H1 (cell line): ENCODE measurements at regions not wholly inside any gene's neighbourhood (a gene's known extent, or its start where the extent isn't known, plus 50 kb on each side); places are given as distances from the start of the nearest gene placed in this dataset.

ENCODE experiments used
- CTCF ChIA-PET: fragments of 300-600 bp; sonication (Branson Sonifier 250); formaldehyde crosslinking; loops from one replicate; lab custom pipeline; 2021; ENCODE audit not compliant: partially characterized antibody; lab: Charles Lee
- POLR2A ChIA-PET: fragments of 300-600 bp; sonication (Branson Sonifier 250); formaldehyde crosslinking; loops from one replicate; lab custom pipeline; 2021; ENCODE audit warnings: inconsistent platforms; ENCODE audit not compliant: partially characterized antibody; lab: Charles Lee
- DNase-seq, 2 experiments: peaks; one replicate each; pipeline versions ENCODE4 v3.0.0 to v3.0.0-alpha.2; 2010 to 2022; ENCODE audit warnings: low spot score in 2 of 2, low read depth in 1 of 2, mixed read lengths in 1 of 2
- FAIRE-seq: peaks from 2 replicates; lab custom pipeline; 2011; peaks lifted over from hg19 to GRCh38; lab: Jason Lieb, UNC
- H2AFZ ChIP-seq: 2 replicates; pipeline ENCODE4 v1.8.1; 2012; ENCODE audit warnings: low read length, inconsistent platforms
- H2AK5ac ChIP-seq: 2 replicates; pipeline ENCODE4 v1.6.1; 2013; ENCODE audit warnings: low read depth, low read length
- H2BK120ac ChIP-seq: replicated peaks from 2 replicates; pipeline ENCODE3; 2013; ENCODE audit warnings: low read depth, low read length, inconsistent platforms
- H2BK12ac ChIP-seq: 2 replicates; pipeline ENCODE4 v1.6.1; 2013; ENCODE audit warnings: low read depth, low read length
- H2BK15ac ChIP-seq: 2 replicates; pipeline ENCODE4 v1.6.1; 2013; ENCODE audit warnings: low read length
- H2BK20ac ChIP-seq: 2 replicates; pipeline ENCODE4 v1.6.1; 2013; ENCODE audit warnings: low read length
- H2BK5ac ChIP-seq: 2 replicates; pipeline ENCODE4 v1.6.1; 2013; ENCODE audit warnings: low read depth, low read length
- H3K14ac ChIP-seq: 2 replicates; pipeline ENCODE4 v1.6.1; 2013; ENCODE audit warnings: inconsistent platforms; ENCODE audit not compliant: insufficient read length
- H3K18ac ChIP-seq: 2 replicates; pipeline ENCODE4 v1.6.1; 2013; ENCODE audit warnings: low read length; ENCODE audit errors: extremely low read depth
- H3K23ac ChIP-seq: 2 replicates; pipeline ENCODE4 v1.6.1; 2013; ENCODE audit warnings: inconsistent platforms; ENCODE audit not compliant: insufficient read length
- H3K23me2 ChIP-seq: 2 replicates; pipeline ENCODE4 v1.6.1; 2013; ENCODE audit warnings: low read depth, low read length
- H3K27ac ChIP-seq: 2 replicates; pipeline ENCODE4 v1.6.1; 2011; ENCODE audit warnings: low read depth, low read length, inconsistent platforms
- H3K27me3 ChIP-seq, 4 experiments: replicated peaks in 1 of 4; 1 replicate in 1 of 4; 2 replicates in 3 of 4; pipeline versions ENCODE4 v1.6.1 to v1.8.1; 2011 to 2013; ENCODE audit warnings: low read length in 3 of 4, mild to moderate bottlenecking in 3 of 4, inconsistent platforms in 2 of 4, mixed read lengths in 2 of 4, moderate library complexity in 1 of 4; ENCODE audit not compliant: control insufficient read depth in 3 of 4, insufficient read depth in 3 of 4; ENCODE audit errors: extremely low read depth in 1 of 4
- H3K36me3 ChIP-seq, 4 experiments: 2 replicates each; pipeline versions ENCODE4 v1.6.1 to v1.8.1; 2011 to 2013; ENCODE audit warnings: mild to moderate bottlenecking in 4 of 4, low read length in 3 of 4, moderate library complexity in 2 of 4, control low read depth in 1 of 4, inconsistent platforms in 1 of 4; ENCODE audit not compliant: insufficient read depth in 4 of 4, control insufficient read depth in 2 of 4
- H3K4ac ChIP-seq: replicated peaks from 2 replicates; pipeline ENCODE3; 2013; ENCODE audit warnings: low read length, low read depth, mixed read lengths, inconsistent platforms; ENCODE audit not compliant: insufficient read length
- H3K4me1 ChIP-seq, 4 experiments: replicated peaks in 1 of 4; 1 replicate in 1 of 4; 2 replicates in 3 of 4; pipeline versions ENCODE4 v1.6.1 to v1.8.1; 2011 to 2013; ENCODE audit warnings: low read length in 3 of 4, inconsistent platforms in 2 of 4, mixed read lengths in 1 of 4; ENCODE audit not compliant: insufficient read depth in 4 of 4, control insufficient read depth in 3 of 4
- H3K4me2 ChIP-seq, 2 experiments: 2 replicates each; pipeline versions ENCODE4 v1.6.1 to v1.8.1; 2011 to 2013; ENCODE audit warnings: low read depth in 2 of 2, low read length in 2 of 2, control low read depth in 1 of 2, inconsistent platforms in 1 of 2, mild to moderate bottlenecking in 1 of 2; ENCODE audit not compliant: insufficient read depth in 1 of 2
- H3K4me3 ChIP-seq, 4 experiments: fragments of 200-600, 300-600 bp in 1 of 4; sonication (generic), shearing (Covaris generic), sonication (Bioruptor Twin) in 1 of 4; 2 replicates each; pipeline versions ENCODE4 v1.5.1 to v1.8.1; 2011 to 2016; ENCODE audit warnings: low read length in 4 of 4, low read depth in 3 of 4, control low read depth in 2 of 4, inconsistent platforms in 2 of 4, mild to moderate bottlenecking in 2 of 4, mixed read lengths in 1 of 4, moderate library complexity in 1 of 4; ENCODE audit not compliant: insufficient read depth in 2 of 4; ENCODE audit errors: extremely low read depth in 1 of 4
- H3K56ac ChIP-seq: replicated peaks from 2 replicates; pipeline ENCODE3; 2013; ENCODE audit warnings: low read depth, mild to moderate bottlenecking, mixed read lengths, low read length, inconsistent platforms; ENCODE audit not compliant: insufficient read length
- H3K79me1 ChIP-seq: 2 replicates; pipeline ENCODE4 v1.6.1; 2013; ENCODE audit warnings: low read depth, low read length, control low read depth
- H3K79me2 ChIP-seq, 2 experiments: 2 replicates each; pipeline versions ENCODE4 v1.6.1 to v1.8.1; 2012 to 2013; ENCODE audit warnings: low read length in 2 of 2, mild to moderate bottlenecking in 2 of 2, inconsistent platforms in 1 of 2; ENCODE audit not compliant: insufficient read depth in 2 of 2, control insufficient read depth in 1 of 2
- H3K9ac ChIP-seq, 4 experiments: replicated peaks in 1 of 4; 1 replicate in 1 of 4; 2 replicates in 3 of 4; pipeline versions ENCODE4 v1.6.1 to v1.8.1; 2011 to 2013; ENCODE audit warnings: low read depth in 3 of 4, low read length in 3 of 4, control low read depth in 2 of 4, mild to moderate bottlenecking in 2 of 4, moderate library complexity in 2 of 4, inconsistent platforms in 1 of 4; ENCODE audit errors: extremely low read depth in 1 of 4
- H3K9me3 ChIP-seq, 2 experiments: 2 replicates each; pipeline versions ENCODE4 v1.6.1 to v1.8.1; 2012 to 2013; ENCODE audit warnings: mild to moderate bottlenecking in 2 of 2, moderate library complexity in 2 of 2, control low read depth in 1 of 2, inconsistent platforms in 1 of 2, low read depth in 1 of 2, low read length in 1 of 2, mixed read lengths in 1 of 2; ENCODE audit not compliant: insufficient read depth in 2 of 2
- H4K20me1 ChIP-seq, 2 experiments: replicated peaks in 1 of 2; 2 replicates each; pipeline versions ENCODE3 to v1.8.1; 2011 to 2013; ENCODE audit warnings: inconsistent platforms in 2 of 2, low read length in 2 of 2, mild to moderate bottlenecking in 1 of 2; ENCODE audit not compliant: insufficient read depth in 2 of 2, control insufficient read depth in 1 of 2
- H4K5ac ChIP-seq: 2 replicates; pipeline ENCODE4 v1.6.1; 2013; ENCODE audit warnings: low read length, low read depth, mixed read lengths, inconsistent platforms; ENCODE audit not compliant: insufficient read length
- H4K8ac ChIP-seq: 2 replicates; pipeline ENCODE4 v1.8.0; 2013; ENCODE audit warnings: mild to moderate bottlenecking, moderate library complexity, low read length, inconsistent platforms; ENCODE audit not compliant: insufficient read depth; ENCODE audit errors: extremely low read depth
- H4K91ac ChIP-seq: replicated peaks from 2 replicates; pipeline ENCODE3; 2013; ENCODE audit warnings: low read length, mixed read lengths, inconsistent platforms; ENCODE audit not compliant: insufficient read length
- ATF2 ChIP-seq: IDR thresholded peaks from 2 replicates; pipeline ENCODE4 v1.6.1; 2012; ENCODE audit warnings: low read length, inconsistent platforms
- GABPA ChIP-seq: IDR thresholded peaks from 2 replicates; pipeline ENCODE4 v1.6.1; 2011; ENCODE audit warnings: mild to moderate bottlenecking, low read length, moderate library complexity, borderline replicate concordance; ENCODE audit not compliant: insufficient read depth
- NRF1 ChIP-seq: IDR thresholded peaks from 2 replicates; pipeline ENCODE4 v1.6.1; 2011; ENCODE audit warnings: mild to moderate bottlenecking, low read depth, low read length, improper control_type of control experiment
- ZNF274 ChIP-seq: IDR thresholded peaks from 2 replicates; pipeline ENCODE4 v1.7.0; 2012; ENCODE audit warnings: low read length, borderline replicate concordance; ENCODE audit errors: extremely low read depth
- WGBS, 2 experiments: shearing (Covaris generic) in 1 of 2; methylation state at CpG; one replicate each; pipeline versions ENCODE4 v1.1.6 to v1.1.7; 2013 to 2015; ENCODE audit warnings: low lambda C conversion rate in 2 of 2, mixed read lengths in 2 of 2, inconsistent platforms in 1 of 2, low coverage in 1 of 2, missing lambda C conversion rate in 1 of 2; ENCODE audit not compliant: insufficient replicate concordance in 2 of 2, insufficient coverage in 1 of 2, insufficient read length in 1 of 2; ENCODE audit errors: extremely low coverage in 1 of 2, missing lambda C conversion rate in 1 of 2; 5-methylcytosine and 5-hydroxymethylcytosine counted together

DNA sequence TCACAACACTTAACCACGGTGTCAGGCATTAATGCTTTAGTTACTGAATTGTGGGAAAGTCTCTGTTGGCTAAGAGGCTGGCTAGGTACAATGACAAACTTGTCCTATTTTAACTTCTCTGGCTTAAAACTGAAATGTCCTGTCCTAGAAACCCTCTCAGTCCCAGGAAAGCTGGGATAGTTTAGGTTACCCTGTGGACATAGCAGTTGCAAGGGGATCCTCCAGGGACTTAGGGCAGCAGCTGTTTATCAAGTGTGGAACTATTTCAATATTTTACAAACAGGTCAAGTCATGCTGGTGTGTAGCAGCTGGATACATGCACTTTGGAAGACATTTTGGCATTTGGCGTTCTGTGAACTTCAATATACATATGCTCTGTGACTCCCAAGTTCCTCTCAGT, 95.0 kb upstream of the ARRDC3 start:
- H2BK15ac ChIP-seq: no peak overlapping the region
- CTCF ChIA-PET: no interaction called here

More for the DNA sequence above, 95.0 kb upstream of the ARRDC3 start:
- Histone ChIP-seq H2AK5ac (no peak overlapping the region), H4K8ac (no peak overlapping the region), H3K23me2 (no peaks in the 10 kb centered on the region), H3K56ac (no peak overlapping the region), H3K9ac (no peak overlapping the region), H3K14ac (no peak overlapping the region), H3K36me3 (no peaks in the 10 kb centered on the region), H3K4me2 (no peak overlapping the region), H3K79me1 (no peaks in the 10 kb centered on the region), H3K9me3 (no peaks in the 10 kb centered on the region), H4K5ac (no peak overlapping the region)
- POLR2A ChIA-PET: no interaction called here
- TF ChIP-seq GABPA (no peak), NRF1 (no peak), ATF2 (no peak), ZNF274 (no peak)
- TF ChIP-seq, all 59 proteins: peak for 0
- FAIRE-seq (no peak), DNase-seq (no peak)
- H3K27me3 ChIP-seq: no peaks in the 10 kb centered on the region
- H4K20me1 ChIP-seq: no peaks in the 10 kb centered on the region
- no peak overlapping the region for H2AFZ ChIP-seq
- no peak overlapping the region for H3K4me3 ChIP-seq
- no peak overlapping the region for H2BK20ac ChIP-seq
- H3K4me1 ChIP-seq: no peaks in the 10 kb centered on the region
- no peak overlapping the region for H4K91ac ChIP-seq
- 93% methylated on average over 2 of the region's 2 CpGs; no CpG with 5 or more reads in 1 of the 2 experiments for WGBS, 2 experiments
- no peak overlapping the region for H3K18ac ChIP-seq
- no peak overlapping the region for H2BK5ac ChIP-seq
- H2BK12ac ChIP-seq: no peak overlapping the region
- no peak overlapping the region for H3K23ac ChIP-seq
- no peak overlapping the region for H2BK120ac ChIP-seq
- no peak overlapping the region for H3K4ac ChIP-seq
- no peak overlapping the region for H3K27ac ChIP-seq
- no peaks in the 10 kb centered on the region for H3K79me2 ChIP-seq
